Amygdala (tissue), 56 donors: ENCODE measurements at regions not wholly inside any gene's neighbourhood (a gene's known extent, or its start where the extent isn't known, plus 50 kb on each side); places are given as distances from the start of the nearest gene placed in this dataset.

ENCODE experiments used
- DNase-seq, 56 donors: peaks; one replicate each; lab custom pipeline; 2025; lab: John Stamatoyannopoulos, UW

DNA sequence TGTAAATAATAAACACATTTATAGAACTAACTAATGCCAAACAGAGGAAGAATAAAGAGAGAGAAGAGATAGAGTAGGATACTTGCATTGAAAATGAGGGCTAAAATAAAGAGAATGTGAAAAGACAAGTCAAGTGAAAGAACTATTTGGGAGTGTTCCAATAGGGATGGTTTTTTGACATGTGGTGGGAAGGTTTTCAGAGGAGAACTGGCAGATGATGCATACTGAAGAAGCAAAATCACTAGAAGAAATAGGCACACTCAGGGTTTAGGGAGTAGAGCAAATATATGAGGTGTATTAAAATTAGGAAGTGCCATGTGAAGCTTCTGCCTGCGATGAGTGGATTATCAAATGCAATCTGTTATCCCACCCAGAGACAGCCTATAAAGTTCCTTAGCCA is 744.8 kb downstream of the REEP3 start:
- no peak for DNase-seq

DNA sequence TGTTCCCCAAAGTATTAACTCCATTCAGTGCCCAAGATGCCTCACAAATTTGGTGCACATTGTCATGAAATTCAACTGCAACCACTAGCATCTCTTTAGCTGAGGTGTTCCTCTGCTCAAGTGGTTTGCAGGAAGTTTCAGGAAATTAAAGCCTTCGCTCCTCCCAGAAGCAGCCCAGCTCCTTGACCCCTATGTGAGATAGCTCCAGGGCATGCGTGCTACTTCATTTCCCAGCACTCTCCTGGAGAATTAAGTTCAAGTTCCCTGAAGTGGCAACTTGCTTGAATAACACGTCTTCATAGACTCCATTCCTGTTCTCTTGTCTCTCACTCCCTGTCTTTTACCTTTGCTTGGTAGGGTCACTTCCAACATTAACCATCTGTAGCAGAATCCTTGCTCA is 750.3 kb downstream of the REEP3 start:
- DNase-seq: no peak

DNA sequence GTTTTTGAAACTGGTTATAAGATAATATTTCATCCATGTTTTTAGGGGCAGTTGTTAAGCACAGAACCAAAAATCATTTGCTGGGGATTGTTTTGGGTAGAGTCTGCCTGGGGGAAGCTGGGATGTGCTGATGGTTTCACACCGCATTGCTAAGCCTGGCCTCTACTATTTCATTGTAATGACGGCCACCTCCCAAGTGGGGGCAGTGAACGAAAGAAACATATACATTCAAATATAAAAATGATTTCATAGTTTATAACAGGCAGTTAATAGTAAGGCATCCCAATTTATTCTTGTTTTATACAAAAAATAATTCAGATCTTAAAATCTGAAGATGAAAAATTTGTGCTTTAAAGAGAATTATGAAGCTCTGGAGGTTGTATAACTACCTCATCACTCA is 750.8 kb downstream of the REEP3 start:
- DNase-seq: no peak

DNA sequence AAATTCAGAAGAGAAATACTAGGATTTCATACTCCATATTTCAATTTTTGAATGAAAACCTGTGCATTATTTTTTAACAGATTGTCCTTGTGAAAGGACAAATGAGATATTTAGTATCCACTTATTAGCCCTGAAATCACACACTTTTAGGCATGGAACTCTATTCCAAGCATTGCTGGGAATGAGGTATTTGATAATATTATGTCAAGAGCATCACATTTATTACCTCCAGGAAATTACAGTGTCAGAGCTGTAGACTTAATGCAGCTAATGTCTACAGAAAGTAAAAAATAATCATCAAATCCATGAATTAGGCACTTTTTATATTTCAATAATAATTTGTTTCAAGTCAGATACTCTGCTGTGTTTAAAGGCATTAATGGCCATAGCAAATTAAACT is 753.8 kb downstream of the REEP3 start:
- no peak for DNase-seq

DNA sequence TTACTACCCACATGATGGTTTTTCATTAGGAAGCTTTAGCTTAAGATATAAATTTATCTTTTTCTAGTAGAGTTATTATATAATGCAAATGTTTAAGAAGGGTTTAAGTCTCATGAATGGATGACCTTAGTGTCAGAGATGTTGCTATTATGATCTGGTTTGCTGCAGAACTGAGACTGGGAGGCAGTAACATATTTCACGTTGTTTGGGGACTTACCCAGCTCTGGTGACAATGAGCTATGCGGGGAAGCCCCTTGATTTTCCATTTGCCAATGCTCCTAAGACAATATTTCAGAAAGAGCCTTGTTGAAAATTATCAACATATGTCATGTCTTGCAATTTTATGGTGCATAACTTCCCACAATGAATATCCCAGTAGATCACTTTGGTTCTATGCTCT is 754.6 kb downstream of the REEP3 start:
- no peak for DNase-seq

DNA sequence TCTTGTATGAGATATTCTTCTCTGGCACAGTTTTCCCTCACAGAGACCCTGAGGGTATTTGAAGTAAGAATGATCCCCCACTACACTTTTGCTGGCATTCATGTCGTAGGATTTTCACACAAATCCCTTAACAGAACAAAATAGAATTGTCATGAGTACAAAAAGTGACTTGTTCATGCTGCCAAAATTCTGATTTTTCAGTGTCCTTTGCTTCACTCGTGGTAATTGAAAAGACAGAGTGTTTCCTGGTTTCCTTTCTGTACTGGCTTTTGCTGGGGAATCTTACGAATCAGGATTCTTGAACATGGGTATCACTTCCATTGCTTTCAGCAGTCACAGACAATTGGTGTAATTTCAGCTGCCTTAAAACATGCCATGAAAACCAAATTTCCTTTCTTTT is 756.3 kb downstream of the REEP3 start:
- DNase-seq: peak in 2 of 56 donors; percentile 2 to 37

DNA sequence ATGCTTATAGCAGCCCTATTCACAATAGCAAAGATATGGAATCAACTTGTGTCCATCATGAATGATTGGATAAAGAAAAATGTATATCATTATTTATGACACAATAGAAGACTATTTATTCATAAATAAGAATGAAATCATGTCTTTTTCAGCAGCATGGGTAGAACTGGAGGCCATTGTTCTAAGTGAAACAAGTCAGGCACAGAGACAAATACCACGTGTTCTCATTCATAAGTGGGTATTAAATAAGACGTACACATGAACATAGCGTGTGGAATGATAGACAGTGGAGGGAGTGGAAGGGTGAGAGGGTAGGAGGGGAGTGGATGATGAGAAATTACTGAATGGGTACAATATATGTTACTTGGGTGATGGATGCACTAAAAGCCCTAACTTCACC is 762.4 kb downstream of the REEP3 start:
- DNase-seq: peak in 4 of 56 donors; percentile 1 to 44 (median 4)

DNA sequence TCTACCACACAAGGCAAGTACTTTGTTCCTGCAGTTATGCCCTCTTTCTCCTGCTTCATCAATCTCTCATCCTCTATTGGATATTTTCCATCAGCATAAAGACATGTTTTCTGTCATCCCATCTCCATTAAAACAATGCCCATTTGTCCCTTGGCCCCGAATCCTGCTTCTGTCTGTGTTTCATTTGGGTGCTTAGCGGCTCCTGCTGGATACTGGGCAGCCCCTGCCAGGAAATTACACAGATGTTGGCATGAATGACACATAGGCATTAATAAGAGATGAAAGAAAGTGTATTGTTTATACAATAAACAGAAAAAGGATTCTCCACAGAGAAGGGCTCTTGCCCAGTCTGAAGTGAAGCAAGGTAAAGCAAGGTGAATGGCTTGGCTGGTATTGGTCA is 765.3 kb downstream of the REEP3 start:
- peak in 43 of 56 donors; percentile 2 to 85 (median 38) for DNase-seq

DNA sequence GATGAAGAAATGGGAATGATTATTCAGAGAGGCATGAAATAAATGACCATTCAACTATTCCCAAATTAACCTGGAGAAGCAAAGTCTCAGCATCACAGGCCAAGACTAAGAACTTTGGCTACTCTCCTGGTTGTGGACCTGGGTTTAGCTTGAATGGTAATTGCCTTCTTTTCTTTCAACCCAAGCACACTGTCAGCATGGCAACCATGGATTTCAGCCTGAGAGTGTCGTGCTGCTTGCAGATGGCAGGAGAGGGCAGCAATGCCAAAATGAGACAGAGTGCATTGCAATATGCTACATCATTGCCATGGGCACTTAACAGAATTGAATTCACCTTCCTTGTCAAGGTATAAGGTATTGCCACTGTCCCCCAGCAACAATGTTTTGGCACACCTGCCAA is 767.2 kb downstream of the REEP3 start:
- peak in 25 of 56 donors; percentile 0 to 64 (median 9) for DNase-seq

DNA sequence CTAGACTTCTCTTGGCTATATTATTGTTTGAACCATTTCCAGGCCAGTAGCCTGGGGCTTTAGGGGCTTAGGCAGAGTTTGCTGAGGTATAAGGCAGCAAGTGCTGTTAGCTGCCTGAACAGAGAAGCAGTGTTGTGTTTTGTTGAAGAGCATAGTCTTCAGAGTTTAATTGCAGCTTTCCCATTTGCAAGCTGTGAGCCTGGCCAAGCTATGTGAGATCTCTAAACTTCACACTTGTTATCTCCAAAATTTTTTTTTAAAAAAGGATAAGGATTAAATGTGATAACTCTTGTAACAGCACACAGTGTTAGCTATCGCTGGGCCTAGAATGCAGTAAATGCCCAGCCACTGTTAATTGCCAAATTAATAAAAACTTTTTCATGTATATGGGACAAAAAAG is 782.4 kb downstream of the REEP3 start:
- no peak for DNase-seq

DNA sequence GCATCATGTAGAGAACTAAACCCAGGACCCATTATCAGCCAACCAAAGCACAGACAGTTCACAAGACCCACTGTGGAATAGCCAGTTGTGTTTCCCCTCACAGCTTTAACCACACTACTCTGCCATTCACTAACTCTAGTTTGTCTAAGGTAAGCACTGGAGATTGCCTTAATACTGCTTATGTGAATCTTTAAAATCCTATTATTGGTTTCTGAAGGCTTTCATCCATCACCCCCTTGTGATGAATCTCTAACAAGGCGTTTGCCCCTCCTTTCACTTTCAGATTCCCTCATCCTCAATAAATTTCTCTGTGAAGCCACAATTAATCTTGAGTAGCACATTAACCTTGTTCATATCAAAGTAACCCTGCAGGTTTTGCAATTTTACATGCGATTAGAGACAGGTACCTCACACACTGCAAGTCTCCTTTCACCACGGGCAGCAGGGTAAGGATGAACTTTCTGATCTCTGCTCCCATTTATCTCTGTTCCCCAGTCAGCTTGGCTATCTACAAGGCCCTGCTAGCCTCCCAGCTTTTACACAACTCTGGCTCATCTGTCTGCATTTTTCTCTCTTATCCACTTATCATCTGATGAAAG is 785.6 kb downstream of the REEP3 start:
- DNase-seq: no peak

DNA sequence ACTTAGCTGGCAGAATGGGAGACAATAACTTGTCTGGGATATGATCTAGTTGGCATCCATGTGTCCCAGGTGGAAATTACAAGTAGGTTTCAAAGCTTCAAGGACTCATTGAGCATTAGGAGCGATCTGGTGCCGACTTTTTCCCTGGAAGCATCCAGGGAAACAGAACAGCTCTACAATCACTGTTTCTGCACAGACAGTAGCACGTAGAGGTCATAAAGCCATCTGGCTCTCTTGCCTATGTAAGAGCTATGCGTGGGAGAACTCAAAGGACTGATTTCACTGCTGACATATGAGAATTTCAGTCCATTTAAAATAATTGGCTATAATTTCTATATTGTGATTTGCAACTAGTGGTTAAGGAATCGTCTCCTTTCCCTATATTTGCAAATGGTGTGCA is 791.7 kb downstream of the REEP3 start:
- no peak for DNase-seq

DNA sequence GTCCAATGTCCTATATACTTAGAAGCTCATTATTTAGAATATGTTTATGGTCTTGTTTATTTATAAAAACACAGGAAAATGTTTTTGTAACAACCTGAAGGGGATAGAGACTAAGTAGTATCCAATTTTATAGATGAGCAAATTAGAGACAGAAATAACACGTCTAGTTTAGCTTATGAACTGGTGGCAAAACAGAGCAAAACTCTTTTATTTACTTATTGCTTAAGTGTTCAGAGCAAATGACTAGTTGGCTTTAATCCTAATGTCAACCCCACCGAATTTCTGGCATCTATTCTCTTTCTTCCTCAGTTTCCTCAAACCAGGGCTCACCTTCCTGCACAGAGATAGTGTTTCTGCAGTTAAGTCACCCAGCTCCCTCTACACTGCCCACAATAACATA is 792.8 kb downstream of the REEP3 start:
- DNase-seq: no peak

DNA sequence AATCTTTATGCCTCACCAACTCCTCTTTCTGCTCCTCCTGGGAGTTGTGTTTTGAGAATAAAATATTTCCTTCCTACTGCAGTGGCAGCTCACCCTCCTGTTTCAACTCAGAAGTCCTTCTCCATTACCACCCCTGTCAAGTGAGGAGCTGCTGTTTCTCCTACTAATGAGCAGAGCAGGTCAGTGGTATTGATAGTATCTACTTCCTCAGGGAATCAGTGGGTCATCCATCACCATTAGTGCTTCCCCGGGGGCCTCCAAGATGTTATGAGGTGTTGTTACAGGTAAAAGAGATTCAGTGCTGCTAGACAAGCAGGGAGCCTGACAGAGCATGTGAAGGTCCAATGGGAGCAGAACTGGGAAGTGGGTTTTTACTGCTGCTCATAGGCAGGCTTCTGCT is 795.2 kb downstream of the REEP3 start:
- no peak for DNase-seq

DNA sequence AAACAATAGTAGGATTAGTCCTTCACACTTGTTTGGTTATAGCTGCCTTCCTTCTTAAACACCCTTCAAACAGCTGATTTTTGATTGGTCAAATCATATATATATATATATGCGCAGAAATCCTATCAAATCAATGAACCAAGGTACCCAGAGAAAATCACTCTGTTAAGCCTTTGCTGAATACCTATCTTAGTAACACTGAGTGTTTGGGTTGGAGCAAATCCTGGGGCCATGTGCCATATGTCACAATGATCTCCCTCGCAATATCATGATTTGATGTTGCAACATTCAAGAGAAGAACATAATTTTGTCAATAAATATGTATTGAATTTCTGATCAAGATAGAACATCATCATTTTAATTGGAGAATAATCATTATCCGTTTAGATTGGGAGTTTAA is 795.6 kb downstream of the REEP3 start:
- DNase-seq: no peak

DNA sequence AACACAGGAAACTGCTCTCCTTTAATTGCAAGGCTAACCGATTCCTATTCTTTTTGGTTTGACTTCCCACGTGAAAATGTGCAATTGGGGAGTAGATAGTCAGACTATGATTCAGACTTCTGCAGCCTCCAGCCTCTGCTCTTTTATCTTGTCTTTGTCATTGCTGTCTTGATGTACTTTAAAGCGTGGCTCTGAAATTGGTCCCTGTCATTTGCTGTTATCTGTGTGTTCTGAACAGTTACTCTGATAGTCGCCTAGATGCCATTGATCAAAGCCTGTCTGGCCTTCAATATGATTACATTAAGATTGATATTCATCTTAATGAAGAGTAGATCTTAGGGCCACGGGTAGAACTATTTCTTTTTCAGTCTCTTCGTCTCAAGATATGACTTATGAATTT is 799.2 kb downstream of the REEP3 start:
- no peak for DNase-seq

DNA sequence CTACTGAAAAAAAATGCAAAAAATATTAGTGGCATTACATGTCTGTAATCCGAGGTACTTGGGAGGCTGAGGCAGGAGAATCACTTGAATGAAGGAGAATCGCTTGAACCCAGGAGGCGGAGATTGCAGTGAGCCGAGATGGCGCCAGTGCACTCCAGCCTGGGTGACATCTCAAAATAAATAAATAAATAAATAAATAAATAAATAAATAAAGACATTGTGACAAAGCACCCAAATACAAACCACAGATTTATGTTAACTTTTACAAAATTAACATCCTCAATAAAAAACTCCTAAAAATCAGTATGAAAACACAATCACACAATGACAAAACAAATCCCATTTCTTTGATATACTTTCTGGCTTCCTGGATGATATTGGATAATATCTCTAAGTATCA is 808.3 kb downstream of the REEP3 start:
- DNase-seq: no peak

DNA sequence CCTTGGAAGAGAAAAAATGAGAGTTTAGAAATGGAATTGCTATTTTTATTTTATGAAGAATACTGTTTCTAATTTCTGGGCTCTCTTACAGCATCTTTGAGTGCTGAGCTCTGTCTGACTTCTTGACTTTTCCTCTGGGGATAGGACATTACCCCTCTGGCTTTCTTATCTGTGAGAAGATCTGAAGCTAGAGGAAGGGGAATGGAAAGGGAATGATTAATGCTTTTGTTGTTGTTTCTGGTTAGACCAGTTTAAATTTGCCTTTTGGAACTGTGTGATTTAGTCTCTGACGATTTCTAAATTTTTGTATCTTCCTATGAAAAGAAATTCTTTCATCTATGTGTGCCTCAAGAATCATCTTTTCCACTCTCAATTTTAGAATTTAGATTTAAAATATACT is 811.4 kb downstream of the REEP3 start:
- no peak for DNase-seq

DNA sequence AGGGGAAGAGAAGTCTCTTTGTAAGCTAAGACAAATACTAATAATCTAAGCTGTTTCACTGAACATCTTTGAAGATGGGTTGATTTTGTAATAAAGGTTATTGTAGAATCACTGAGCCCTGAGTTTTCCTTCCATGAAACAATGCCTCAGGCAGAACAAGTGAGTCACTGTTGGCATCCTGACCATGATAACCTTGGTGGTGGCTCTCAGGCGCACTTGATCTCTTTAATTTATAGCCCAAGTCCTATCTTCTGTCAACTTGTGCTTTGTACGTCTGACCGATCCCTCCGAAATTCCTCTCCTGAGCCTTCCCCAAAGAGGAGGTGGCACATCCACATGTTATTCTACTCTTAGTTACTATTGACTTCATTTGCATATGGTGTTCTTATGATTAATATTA is 812.9 kb downstream of the REEP3 start:
- no peak for DNase-seq

DNA sequence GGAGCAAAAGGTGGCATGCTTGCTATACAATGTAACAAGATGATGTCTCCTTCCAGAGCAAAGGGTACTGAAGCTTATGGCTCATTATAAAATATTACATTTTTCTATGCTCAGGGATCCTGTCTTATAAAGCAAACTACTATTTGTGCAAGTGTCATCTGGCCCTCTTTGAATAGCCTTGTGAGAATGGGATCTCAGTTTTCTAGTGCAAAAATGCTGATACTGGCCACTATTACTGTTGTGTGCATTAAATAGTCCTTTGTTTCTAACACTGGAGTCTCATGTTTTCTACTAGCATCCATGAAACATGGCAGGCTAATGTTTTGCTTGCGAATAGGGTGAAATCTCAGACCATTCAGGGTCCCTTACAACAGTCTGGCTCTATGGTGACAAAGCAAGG is 823.0 kb downstream of the REEP3 start:
- no peak for DNase-seq

DNA sequence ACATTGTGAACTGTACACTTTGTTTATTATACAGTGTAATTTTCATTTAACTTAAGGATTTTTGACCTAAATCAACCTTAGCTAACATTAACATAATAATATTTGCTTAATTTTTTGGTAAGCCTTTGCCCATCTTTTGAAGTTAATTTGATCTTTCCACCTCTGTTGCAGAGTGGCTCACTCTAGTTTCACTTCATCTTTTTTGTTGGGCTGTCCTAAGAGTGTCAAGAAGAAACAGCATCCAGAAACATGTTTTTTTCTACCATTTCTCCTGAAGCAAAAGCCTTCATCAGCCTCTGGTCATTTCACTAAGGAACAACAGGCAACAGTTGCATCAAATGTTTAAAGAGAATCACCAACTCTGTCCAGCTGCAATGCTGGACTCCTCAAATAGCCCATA is 824.7 kb downstream of the REEP3 start:
- no peak for DNase-seq

DNA sequence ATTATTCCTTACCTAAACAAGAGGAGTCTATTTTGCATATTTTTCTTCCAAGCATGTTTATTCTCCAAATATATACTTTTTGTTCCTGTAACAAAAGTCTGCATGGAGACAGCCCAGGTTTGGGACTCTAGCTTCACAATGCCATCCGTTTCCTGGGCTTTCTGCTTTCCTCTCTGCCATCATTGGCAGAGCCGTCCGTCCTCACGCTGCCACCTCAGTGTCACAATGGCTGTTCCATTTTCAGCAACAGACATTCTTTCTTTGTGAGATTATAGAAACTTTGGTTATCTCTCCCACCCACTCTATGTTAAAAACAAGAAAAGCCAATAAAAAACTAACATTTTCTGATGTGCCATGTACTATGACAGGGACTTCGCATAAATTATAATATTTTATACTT is 825.2 kb downstream of the REEP3 start:
- peak in 10 of 56 donors; percentile 0 to 26 (median 12) for DNase-seq

DNA sequence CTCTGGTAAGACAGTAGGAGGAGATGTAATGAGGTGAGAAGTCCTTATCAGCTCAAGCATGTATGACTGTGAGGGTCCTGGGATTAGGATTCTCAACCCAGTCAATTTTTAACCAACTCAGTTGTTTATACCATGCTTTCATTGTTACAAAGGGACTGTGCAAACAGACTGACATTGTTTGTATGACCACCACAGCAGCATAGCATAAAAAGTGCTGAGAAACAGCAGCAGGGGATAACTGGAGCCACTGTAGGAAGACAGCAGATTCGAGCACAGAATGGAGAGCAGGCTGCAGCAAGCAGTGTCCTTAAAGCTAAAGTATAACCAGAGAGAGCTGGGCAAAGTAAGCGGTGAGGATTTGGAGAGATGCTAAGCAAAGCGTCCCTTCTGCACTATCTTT is 829.5 kb downstream of the REEP3 start:
- DNase-seq: peak in 5 of 56 donors; percentile 0 to 19 (median 2)
